Astrocyte of the spinal cord (primary cell): ENCODE measurements at regions not wholly inside any gene's neighbourhood (a gene's known extent, or its start where the extent isn't known, plus 50 kb on each side); places are given as distances from the start of the nearest gene placed in this dataset.

Experiments used
- DNase-seq: peaks from one replicate; pipeline ENCODE4 v3.0.0; 2011; ENCODE audit warnings: low read depth, low spot score
- H3K4me3 ChIP-seq: 2 replicates; pipeline ENCODE4 v1.5.1; 2011; ENCODE audit warnings: low read depth, mild to moderate bottlenecking, low read length, moderate library complexity
- in situ Hi-C: cut with HindIII; loops from 2 replicates; pipeline ENCODE4 v1.10.0; 2017; ENCODE audit warnings: low sequenced_read_pairs
- TF ChIP-seq, protein P1 (sequence below): IDR thresholded peaks from 2 replicates; pipeline ENCODE4 v1.5.1; 2012; ENCODE audit warnings: low read depth, mild to moderate bottlenecking, low read length, inconsistent platforms

DNA sequence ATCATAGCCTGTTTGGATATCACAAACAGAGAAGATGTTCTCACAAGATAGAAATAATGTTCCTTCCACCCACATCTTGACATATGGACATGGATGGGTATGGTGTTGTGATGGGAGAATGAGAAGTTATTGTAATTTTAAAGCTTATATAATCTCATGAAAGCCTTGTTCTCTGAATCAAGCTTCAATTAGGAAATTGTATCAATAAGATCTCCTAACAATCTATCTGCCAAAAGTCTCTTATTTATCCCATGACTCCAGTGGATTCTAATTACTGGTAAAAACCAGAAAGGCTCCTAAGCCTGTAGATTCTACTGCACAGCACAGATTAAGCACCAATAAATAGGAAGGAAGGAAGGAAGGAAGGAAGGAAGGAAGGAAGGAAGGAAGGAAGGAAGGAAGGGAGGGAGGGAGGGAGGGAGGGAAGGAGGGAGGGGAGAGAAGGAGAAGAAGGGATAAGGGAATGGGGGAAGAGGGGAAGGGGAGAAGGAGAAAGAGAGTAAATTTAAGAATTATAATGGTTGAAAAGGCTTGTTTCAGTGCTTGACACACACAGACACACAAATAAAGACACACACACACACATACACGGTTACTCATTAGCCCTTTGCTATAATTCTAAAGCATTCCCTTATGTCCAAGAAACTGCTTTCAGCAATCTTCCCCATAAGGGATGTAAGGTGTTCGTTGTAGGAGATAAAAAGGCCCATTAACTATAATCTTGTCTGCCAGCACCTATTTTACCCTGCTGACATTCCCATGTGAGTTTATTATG is 258.0 kb upstream of the API5 start:
- in situ Hi-C loops = no loop called here

DNA sequence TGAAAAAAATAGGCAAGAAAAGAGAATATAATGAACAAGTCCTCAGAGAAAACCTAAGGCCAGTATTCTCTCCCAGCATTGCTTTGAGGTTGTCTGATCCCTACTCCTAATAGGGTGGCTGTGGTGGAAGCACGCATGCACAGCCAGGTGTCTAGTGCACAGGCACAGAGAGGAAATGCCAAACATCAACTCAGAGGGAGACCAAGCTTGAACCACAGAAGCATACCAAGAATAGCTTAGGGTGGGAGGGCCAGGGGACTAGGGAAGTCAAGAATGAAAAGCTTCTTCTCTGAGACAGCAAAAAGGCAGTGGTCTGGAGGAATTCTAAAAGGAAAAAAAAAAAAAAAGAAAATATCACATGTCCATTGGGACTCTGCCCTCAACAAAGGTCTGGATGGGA is 244.1 kb upstream of the API5 start:
- TF ChIP-seq, protein P1, sequence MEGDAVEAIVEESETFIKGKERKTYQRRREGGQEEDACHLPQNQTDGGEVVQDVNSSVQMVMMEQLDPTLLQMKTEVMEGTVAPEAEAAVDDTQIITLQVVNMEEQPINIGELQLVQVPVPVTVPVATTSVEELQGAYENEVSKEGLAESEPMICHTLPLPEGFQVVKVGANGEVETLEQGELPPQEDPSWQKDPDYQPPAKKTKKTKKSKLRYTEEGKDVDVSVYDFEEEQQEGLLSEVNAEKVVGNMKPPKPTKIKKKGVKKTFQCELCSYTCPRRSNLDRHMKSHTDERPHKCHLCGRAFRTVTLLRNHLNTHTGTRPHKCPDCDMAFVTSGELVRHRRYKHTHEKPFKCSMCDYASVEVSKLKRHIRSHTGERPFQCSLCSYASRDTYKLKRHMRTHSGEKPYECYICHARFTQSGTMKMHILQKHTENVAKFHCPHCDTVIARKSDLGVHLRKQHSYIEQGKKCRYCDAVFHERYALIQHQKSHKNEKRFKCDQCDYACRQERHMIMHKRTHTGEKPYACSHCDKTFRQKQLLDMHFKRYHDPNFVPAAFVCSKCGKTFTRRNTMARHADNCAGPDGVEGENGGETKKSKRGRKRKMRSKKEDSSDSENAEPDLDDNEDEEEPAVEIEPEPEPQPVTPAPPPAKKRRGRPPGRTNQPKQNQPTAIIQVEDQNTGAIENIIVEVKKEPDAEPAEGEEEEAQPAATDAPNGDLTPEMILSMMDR = no peak
- no peak overlapping the region for H3K4me3 ChIP-seq
- DNase-seq = no peak
- in situ Hi-C loops = no loop called here

More for the DNA sequence above, 258.0 kb upstream of the API5 start:
- DNase-seq = no peak
- TF ChIP-seq, protein P1 = no peak
- no peak overlapping the region for H3K4me3 ChIP-seq

DNA sequence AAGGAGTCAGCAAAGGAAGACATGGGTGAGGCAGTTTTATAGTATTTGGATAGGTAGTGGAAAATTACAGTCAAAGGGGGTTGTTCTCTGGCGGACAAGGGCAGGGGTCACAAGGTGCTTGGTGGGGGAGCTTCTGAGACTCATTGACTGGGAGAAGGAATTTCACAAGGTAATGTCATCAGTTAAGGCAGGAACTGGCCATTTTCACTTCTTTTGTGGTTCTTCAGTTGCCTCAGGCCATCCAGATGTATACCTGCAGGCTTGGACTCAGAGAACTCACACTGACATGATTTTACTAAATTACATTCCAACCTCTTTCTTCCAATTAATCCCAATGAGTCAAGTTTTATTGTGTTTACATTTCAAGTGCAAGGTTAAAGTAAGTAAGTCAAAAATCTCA is 240.5 kb upstream of the API5 start:
- in situ Hi-C loops = no loop called here
- no peak for DNase-seq
- TF ChIP-seq, protein P1 = no peak
- no peak overlapping the region for H3K4me3 ChIP-seq

DNA sequence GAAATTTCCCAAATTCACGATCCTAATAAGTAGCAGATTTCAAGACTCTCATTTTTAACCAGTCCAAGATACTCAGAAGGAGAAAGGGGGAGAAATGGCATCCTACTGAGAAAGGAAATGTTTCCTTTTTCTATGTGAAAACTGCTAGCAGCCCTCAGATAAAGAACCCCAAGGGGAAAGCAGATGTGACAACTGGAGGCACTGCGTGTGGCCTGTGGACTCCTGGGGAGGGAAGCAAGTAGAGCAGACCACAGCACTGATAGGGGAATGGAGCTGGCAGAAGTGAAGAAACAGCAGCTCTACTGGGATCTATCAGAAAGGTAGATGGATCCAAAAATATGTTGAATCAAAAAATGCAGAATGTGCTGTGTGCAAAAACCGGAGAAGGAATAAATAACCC is 239.7 kb upstream of the API5 start:
- H3K4me3 ChIP-seq = no peak overlapping the region
- in situ Hi-C loops = no loop called here
- TF ChIP-seq, protein P1 = no peak
- DNase-seq = no peak

DNA sequence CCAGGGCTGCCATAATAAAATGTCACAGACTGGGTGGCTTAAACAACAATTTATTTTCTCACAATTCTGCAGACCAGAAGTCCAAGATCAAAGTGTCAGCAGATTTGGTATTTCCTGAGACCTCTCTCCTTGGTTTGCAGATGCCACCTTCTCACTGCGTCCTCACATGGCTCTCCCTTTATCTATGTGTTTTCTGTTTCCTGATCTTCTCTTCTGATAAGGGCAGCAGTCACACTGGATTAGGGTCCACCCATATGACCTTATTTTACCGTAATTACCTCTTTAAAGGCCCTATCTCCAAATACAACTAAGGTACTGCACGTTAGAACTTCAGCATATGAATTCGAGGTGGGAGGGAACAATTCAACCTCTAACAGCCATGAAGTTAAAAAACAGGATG is 238.9 kb upstream of the API5 start:
- no peak overlapping the region for H3K4me3 ChIP-seq
- in situ Hi-C loops = no loop called here
- DNase-seq = no peak
- TF ChIP-seq, protein P1 = no peak

DNA sequence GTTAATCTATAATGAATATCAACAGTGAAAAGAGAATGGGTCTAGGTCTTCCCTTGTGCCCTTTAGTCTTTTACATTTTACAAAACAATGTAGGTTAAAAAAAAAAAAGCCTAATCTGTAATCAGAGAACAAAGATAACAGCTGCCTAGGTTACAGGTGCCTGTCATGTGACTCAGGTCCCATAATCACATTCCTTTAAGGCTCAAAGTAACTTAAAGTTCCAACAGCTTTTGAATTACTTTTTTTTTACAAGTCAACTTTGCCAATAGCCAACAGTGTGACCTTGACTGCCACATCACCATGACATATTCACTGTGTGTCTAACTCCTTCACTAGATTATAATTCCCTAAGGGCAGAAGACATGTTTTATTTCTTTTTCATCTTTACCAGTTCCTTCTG is 237.0 kb upstream of the API5 start:
- H3K4me3 ChIP-seq = no peak overlapping the region
- in situ Hi-C loops = no loop called here
- DNase-seq = no peak
- TF ChIP-seq, protein P1 = no peak
